RWPE1 (cell line): ENCODE measurements at regions not wholly inside any gene's neighbourhood (a gene's known extent, or its start where the extent isn't known, plus 50 kb on each side); places are given as distances from the start of the nearest gene placed in this dataset.

Experiments
- CTCF ChIA-PET: fragments of 350-600 bp; sonication (Branson Sonifier 250); formaldehyde crosslinking; extraction: SDS; loops from one replicate; lab custom pipeline; 2021; lab: Yijun Ruan, JAX
- POLR2A ChIA-PET: fragments of 400-600 bp; formaldehyde crosslinking; extraction: SDS; loops from one replicate; lab custom pipeline; 2020; ENCODE audit warnings: antibody characterized with exemption; ENCODE audit not compliant: low non-redundant PET; lab: Yijun Ruan, JAX
- DNase-seq: peaks from one replicate; pipeline ENCODE4 v3.0.0; 2012; ENCODE audit warnings: low spot score
- H3K27ac ChIP-seq: fragments of 450-650 bp; 2 replicates; pipeline ENCODE4 v1.5.1; 2017
- TF ChIP-seq, protein P1 (sequence below): fragments of 450-650 bp; conservative IDR thresholded peaks from 2 replicates; pipeline ENCODE4 v1.5.1; 2017; ENCODE audit warnings: low read depth, mild to moderate bottlenecking

DNA sequence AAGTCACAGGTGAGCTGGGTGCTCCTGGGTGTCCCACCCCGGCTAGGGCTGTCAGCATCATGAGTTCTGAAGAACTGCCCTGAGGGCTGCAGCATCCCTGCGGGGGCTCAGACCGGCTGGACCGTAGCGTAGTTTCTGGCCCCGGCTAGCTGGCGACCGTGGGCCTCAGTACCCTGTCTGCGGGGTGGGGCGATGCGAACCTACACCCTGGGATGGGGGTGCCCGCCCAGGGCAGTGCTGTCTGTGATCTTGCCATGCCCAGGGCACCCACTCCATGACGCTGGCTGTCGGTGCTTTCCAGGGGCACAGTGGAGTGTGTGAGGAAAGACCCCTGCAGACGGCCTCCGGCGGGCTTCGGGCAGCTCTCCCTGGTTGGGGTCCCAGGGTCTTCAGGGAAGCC, 66.5 kb upstream of the IRX4 start:
- TF ChIP-seq, protein P1, sequence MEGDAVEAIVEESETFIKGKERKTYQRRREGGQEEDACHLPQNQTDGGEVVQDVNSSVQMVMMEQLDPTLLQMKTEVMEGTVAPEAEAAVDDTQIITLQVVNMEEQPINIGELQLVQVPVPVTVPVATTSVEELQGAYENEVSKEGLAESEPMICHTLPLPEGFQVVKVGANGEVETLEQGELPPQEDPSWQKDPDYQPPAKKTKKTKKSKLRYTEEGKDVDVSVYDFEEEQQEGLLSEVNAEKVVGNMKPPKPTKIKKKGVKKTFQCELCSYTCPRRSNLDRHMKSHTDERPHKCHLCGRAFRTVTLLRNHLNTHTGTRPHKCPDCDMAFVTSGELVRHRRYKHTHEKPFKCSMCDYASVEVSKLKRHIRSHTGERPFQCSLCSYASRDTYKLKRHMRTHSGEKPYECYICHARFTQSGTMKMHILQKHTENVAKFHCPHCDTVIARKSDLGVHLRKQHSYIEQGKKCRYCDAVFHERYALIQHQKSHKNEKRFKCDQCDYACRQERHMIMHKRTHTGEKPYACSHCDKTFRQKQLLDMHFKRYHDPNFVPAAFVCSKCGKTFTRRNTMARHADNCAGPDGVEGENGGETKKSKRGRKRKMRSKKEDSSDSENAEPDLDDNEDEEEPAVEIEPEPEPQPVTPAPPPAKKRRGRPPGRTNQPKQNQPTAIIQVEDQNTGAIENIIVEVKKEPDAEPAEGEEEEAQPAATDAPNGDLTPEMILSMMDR, result no peak
- CTCF ChIA-PET, result interaction anchor here (0.5 kb wide), 1 partner anchor 67 kb away, joined by 3 read pairs; the partner anchor contains the start of gene IRX4
- no peak for DNase-seq
- POLR2A ChIA-PET, result no interaction called here
- peak overlapping the region; percentile 99 for H3K27ac ChIP-seq

DNA sequence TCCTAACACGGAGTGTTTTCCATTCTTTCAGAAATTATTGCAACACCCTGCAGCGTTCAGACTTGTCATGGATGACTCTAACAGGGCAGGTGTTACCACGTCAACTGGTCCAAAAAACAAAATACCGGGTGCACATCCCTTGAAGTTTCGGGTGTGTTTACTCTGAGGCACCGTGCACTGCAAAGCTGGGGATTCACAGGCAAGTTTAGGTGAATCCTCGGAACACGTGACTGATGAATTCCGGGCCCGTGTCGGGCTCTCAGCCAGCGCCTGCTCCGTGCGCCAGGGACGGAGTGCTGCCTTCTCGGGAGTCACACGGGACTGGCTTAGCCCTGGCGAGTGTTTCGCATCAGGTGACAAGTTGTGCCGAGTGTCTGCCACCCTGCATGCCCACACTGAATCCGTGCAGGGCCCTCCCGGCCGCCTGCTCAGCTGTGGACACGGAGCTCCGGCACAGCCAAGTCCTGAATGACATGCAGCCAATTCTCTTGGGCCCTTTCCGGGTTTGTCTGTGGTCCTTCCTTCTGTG, 66.0 kb upstream of the IRX4 start:
- TF ChIP-seq, protein P1, result no peak
- DNase-seq, result peak; percentile 90
- CTCF ChIA-PET, result interaction anchor here (0.5 to 0.6 kb wide), 2 partner anchors 66 to 929 kb away, joined by 3 read pairs; partner anchors contain the start of gene IRX4
- POLR2A ChIA-PET, result no interaction called here
- H3K27ac ChIP-seq, result peak overlapping the region; percentile 99

DNA sequence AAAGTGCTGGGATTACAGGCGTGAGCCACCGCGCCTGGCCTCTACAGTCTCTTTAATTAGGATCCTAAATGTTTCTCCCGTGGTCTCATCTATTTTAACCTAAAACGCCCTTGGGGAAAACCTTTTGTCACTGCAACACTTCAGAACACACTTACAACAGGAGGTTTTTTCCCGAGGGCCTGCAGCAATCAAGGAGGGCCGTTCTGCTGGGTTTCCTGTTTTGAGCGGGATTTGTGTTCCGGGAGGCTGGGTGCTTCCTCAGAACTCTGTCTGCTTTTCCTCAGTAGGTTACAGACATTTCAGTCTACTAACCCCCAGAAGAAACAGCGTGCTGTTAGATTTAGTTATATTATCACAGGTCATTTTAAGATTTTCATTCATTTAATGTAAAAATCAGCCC, 65.4 kb upstream of the IRX4 start:
- ChIA-PET POLR2A (no interaction called here), CTCF (interaction anchor here (0.6 kb wide), 1 partner anchor 930 kb away, joined by 3 read pairs; no protein-coding TSS in a partner anchor)
- H3K27ac ChIP-seq, result peak overlapping the region; percentile 99
- no peak for DNase-seq
- TF ChIP-seq, protein P1, result no peak

DNA sequence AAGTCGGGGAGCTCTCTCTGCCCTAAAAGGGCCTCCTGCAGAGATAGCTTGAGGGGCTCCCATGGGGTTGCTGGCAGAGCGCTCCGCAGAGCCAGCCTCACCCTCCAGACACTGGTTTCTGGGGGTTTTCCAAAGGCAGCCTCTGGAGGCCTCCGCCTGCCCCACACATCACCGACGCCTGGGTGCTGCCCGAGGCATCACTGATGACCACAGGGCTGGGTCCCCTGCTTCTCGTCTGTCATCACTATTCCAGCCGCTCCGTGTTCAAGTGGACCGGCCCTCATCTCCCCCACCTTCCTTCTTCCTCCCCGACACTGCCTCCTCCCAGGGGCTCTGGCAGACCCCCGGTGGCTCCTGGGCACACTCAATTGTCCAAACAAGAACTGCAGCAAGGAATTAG, 64.1 kb upstream of the IRX4 start:
- TF ChIP-seq, protein P1, result no peak
- peak overlapping the region; percentile 6; the same call in 1 of the 2 replicates for H3K27ac ChIP-seq
- DNase-seq, result no peak
- POLR2A ChIA-PET, result no interaction called here
- CTCF ChIA-PET, result no interaction called here

DNA sequence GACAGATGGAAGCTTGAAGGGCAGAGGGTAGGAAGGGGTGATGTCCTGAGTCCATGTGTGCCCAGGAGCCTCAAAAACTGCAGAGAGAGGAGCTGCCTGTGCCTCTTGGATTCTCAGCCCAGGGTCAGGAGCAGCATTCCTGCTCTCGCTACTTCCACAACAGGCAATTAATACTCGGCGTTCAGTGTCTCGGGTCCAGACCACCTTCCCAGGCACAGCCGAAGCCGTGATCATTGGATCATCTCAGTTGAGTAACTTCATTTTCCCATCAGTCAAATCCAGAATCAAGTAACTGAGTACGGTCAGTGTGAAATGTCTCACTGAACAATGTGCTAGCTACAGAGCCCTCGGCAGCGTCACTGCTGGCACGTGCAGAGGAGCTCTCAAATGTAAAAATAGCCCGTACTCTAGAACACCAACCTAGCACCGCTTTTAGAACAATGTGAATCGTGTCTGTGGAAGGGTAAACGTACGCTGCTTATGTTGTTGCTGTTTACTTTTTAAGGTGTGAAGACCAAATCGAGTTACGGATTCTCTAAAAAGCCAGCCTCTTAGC, 63.5 kb upstream of the IRX4 start:
- no peak for DNase-seq
- ChIA-PET CTCF (no interaction called here), POLR2A (no interaction called here)
- H3K27ac ChIP-seq, result peak overlapping the region; percentile 6; the same call in 1 of the 2 replicates
- TF ChIP-seq, protein P1, result no peak

DNA sequence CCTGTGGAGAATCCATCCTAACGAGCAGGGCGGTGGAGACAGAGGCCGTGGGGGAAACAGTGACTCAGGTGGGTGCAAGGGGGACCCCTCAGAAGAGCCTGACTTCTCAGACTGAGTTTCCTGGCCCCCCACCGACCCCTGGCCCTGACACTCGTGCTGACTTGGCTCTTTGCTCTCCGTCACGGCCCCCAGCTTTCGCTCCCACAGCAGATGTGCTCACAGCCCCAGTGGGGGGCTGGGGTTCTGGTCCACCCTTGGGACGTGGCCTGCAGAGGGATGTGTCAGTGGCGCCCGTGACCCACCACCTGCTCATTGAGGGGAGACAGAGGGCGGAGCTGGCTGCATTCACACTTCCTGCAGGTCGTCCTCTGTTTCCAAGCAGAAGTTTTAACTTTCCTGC, 62.9 kb upstream of the IRX4 start:
- no peak overlapping the region for H3K27ac ChIP-seq
- POLR2A ChIA-PET, result no interaction called here
- DNase-seq, result no peak
- CTCF ChIA-PET, result no interaction called here
- TF ChIP-seq, protein P1, result no peak
